ENCODE measurements at regions not wholly inside any gene's neighbourhood (a gene's known extent, or its start where the extent isn't known, plus 50 kb on each side); places are given as distances from the start of the nearest gene placed in this dataset.
A peak's percentile ranks its signal among the peaks of the same experiment; 100 is the strongest.

DNA sequence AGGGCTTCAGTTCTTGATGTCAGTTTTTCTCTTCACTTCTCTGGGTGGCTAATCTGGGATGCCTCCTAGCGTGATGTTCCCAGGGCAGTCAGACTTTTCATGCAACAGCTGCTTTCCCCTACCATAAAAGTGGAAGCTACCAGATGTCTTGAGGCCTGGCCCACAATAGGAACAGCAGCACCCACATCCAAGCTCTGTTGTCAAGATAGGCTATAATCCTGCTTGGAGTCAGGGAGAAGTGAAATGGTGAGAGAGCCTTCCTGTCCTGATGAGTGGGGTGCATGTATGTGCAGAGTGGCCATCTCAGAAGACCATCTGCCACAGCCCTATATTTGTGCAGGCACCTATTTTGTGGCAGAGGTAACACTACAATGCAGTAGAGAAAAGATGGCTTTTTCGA, 108.0 kb downstream of the HTR5A start:
- DNase-seq, result no peak

DNA sequence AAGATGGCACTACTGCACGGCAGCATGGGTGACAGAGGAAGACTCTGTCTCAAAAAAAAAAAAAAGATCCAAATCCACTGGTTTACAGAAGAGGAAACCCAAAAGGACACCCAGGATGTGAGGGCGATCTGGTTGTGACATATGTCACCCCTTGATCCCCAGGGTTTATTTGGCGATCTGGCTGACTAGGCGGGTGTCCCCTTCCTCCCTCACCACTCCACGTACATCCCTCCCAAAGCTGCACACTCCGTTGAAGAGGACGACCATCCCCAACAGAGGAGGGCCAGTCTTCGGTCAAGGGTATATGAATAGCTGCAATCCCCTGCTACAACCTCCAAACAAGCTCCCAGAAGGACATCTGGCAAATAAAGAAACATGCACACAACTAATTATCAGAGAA, 111.6 kb downstream of the HTR5A start:
- no peak for DNase-seq

DNA sequence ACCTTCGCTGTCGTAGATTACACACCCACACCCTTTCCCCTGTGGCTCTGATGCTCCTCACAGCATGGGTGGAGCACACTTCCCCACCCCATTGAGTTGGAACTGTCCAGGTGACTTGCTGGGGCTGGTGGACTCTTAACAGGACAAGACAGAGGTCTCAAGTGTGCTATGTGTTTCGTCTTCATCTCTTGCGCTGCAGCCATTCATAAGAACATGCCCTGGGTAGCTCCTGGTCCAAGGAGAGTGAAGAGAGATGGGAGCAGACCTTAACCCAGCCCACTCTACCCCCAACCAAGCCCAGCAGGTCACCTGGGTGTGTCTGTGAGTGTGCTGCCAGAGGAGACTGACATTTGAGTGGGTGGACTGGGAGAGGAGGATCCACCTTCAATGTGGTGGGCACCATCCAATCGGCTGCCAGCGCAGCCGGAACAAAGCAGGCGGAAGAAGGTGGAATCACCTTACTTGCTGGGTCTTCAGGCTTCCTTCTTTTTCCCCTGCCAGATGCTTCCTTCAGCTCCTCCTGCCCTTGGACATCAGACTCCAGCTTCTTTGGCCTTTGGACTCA, 112.4 kb downstream of the HTR5A start:
- DNase-seq, result no peak

DNA sequence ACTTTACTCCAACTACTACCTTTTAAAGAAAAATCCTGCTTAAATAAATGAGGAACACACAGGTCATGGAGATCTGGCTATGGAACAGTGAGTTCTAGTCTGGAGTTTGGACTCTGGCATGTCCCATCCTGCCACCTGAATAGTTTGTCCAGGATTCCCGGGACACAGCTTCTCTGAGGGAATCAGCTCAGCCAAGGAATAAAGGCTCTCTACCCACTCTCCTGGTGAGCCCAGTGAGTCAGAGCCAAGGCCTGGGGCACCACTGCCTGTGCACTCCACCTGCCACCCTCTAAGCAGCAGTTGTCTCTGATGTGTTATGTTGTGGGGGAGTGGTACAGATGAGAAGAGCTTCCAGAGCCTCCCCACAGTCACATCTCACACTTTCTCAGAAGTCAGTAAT, 113.5 kb downstream of the HTR5A start:
- no peak for DNase-seq

DNA sequence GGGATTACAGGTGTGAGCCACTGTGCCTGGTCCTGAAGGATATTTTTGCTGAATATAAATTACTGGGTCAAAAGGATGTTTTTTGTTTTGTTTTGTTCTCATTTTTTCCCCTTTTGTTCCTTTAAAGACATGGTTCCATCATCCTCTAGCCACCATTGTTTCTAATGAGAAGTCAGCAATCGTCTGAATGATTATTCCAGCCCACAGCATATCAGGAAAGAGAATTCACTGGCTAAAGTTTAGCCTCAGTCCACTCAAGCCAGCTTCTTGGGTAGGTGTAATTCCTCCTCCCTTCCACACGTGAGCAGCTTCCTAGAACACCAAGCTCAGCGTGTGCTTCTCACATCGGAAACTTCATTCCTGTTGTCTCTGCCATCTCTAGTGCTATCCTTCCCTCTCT, 112.8 kb upstream of the INSIG1 start:
- DNase-seq, result no peak

DNA sequence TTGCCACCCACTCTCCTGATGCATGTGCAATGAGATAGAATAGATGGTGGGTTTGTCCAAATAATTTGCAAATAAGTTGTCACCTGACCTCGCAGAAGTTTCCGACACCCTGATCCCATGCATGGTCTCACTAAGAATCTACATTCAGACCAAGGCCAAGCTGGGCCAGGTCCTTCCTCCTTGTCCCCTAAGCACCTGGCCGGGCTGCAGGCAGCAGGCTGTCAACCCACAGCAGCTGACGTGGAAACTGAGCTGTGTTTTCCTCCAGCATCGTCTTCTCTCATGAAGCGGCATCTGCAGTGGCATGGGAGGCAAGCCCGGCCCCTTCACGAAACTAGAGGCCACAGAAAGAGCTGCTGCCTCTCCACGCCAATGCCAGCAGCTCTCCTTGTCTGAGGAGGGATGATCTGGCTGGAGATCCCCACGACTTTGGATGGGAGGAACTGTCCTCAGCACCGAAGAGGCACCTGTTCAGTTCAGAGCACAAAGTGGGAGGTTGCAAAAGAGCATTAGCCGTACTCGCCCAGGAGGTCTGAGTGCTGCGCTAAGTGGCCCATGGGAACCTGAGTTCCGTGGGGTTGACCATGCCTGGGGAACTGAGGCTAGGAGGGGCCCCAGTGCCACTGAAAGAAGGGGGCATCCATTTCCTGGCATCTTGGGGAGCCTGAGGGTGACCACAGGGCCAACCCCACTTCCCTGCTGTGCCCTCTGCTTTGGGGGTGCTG, 110.5 kb upstream of the INSIG1 start:
- no peak for DNase-seq

DNA sequence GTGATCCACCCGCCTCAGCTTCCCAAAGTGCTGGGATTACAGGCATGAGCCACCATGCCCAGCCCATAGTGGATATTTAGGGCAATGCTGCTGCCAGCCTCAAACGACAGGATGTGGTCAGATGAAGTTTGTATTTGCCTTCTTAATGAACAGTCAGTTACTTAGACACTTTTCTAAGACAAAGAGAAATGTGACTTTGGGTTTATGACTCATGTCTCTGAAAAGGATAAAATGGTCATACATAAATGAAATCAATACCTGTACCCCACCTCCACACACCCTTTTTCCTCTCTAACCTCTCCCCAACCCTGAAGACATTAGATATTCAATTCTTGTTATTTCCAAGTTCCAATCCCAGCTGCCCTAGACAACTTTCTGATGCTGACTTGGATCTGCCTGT, 109.3 kb upstream of the INSIG1 start:
- DNase-seq, result no peak

DNA sequence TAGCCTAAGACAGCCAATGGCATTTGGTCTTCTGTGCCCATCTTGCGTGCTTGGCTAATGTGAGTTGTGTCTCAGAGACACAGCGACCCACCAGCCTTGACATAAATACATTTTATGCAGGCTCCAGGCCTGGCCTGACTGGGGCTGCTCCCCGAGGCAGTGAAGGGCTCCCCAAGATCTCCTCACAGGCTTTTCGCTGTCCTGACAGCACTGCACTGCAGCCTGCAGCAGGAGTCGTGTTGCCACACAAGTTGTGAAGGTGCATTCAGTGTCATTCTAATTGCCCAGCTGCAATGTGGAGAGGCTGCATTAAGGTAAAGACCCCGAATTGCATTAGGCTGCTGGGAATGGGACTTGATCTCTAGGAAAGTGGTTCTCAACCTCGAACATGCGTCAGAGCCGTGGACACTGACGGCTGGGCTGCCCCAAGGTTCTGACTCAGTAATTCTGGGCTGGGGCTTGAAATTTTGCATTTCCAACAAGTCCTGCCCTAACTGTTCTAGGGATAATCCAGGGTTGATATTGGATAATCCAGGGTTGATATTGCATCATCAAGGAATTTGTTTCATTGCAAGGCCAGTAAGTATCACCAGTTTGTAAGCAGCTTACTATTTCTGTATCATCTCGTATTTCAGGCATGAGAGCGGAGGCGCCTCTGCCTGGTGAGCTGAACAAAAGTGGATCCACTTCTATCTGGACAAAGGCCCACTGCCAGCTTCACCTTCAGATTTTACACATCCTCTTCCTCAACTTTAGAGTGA, 108.7 kb upstream of the INSIG1 start:
- no peak for DNase-seq

DNA sequence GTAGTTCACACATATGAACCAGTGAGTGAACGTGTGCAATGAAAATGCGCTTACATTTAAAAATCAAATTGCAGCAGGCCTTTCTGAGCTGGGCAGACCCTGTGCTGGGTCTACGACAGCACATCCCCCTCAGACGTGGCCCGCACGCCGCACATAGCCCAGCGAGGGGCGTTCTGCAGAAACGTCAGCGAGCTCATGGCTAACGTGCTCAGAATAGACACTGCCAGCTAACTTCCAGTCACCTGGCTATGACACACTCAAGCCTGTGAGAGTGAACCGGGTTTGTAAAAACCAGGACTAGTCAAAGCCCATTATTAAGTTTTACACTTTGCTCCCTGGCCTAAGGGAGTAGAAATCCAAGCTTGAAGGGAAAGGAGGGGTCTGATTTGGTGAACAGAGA, 108.1 kb upstream of the INSIG1 start:
- DNase-seq, result no peak

DNA sequence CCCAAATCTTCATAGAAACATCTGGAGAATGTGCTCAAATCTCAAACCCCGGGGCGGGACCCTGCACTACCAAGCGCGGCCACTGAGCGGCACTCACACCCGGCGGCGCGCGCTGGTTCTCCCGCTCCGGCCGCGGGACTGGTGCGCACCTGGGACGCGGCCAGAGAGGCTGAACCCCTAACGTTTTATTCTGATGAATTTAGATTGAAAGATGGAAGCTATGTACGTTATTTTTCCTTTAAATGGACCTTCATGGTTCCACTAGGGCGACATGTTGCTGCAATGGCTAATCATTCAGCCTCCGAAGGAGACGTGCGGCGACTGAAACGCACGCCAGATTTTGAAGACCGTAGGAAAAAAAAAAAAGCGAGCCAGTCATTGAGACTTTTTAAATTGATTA, 107.0 kb upstream of the INSIG1 start:
- DNase-seq, result peak in 26 of 51 donors; percentile 4 to 70 (median 22)

DNA sequence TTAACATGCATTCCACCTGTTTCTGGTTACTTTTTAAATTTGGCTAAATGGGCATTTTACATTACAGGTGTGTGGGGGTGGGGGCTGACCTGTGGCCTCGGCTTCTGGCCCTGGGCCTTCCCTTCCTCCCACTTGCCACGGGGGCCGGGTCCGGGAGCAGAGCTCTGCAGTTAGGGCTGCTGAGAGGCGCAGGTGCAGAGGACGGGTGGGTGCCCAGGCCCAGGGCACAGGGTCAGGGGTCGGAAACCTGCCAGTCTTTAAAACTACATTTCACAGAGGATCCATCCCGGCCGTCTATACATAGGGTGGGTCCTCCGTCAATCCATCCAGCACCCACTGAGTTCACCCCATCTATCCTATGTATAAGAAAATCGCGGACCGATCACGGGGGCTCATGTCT, 106.5 kb upstream of the INSIG1 start:
- no peak for DNase-seq

DNA sequence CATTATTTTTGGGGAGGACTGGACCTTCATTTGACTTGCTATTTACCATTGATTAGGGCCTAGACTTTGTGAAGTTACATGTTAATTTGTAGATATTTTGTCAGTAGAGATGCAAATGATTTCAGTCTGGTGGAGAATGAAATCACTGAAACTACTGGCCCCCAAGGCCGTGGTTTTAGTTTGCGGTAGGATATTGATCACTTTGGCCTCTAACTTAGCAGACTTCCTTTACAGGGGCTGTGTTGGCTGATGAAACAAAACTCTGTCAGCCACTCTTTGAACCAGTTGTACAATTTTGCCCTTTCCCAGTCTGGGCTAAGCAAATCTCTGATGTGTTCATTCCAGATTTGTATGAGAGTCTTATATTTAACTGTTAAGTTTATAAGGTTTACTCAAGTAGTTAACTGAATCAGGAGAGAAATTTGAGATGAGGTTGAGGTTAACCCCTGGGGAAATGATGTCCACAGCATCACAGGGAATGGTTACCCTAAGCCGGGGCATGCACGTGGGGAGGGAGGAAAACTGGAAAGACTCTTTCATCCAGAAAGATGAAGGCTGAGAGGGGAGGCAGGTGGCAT, 105.7 kb upstream of the INSIG1 start:
- no peak for DNase-seq

DNA sequence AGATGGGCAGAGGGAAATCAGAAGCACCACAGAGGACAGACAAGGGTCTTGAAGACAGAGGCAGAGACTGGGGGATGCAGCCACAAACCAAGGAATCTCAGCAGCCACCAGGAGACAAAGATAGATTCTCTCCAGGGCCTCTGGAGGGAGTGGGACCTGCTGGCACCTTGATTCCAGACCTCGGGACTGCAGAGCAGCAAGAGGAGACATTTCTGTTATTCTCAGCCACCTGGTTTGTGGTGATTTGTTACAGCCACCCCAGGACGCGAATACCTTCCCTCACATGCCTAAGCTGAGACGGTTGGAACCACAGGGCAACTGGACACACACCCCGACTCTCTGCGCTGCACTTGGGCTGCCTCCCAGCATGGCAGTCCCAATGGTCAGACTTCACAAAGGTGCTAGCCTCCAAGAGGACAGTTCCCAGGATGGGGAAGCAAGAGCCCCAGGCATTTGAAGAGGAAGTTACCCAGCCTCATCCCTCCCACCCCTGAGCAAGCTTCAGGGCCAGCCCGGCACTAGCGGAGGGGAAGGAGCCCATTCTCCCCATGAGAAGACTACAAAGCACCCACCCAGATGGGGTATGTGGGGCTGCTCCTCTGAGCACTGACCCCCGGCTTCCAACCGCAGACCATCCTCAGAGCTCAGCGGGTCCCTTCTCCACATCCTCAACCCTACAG, 104.6 kb upstream of the INSIG1 start:
- no peak for DNase-seq

DNA sequence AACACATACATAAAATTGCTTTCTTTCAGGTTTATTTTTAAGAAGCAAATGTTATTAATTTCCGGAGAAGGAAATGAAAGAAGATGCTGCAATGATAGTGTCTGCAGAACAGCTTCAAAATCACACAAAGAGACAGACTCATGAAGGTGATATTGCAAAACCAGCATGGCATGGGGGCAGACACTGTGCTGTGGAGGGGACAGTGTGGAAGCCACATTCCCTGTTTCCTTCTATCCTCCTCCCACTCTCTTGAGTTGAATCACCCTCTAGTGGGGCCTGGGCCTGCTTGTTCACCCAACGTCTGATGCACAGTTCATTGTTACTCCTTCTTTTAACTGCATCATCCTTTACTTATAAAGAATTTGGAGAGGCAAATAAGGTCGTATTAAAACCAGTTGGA, 104.0 kb upstream of the INSIG1 start:
- DNase-seq, result no peak

DNA sequence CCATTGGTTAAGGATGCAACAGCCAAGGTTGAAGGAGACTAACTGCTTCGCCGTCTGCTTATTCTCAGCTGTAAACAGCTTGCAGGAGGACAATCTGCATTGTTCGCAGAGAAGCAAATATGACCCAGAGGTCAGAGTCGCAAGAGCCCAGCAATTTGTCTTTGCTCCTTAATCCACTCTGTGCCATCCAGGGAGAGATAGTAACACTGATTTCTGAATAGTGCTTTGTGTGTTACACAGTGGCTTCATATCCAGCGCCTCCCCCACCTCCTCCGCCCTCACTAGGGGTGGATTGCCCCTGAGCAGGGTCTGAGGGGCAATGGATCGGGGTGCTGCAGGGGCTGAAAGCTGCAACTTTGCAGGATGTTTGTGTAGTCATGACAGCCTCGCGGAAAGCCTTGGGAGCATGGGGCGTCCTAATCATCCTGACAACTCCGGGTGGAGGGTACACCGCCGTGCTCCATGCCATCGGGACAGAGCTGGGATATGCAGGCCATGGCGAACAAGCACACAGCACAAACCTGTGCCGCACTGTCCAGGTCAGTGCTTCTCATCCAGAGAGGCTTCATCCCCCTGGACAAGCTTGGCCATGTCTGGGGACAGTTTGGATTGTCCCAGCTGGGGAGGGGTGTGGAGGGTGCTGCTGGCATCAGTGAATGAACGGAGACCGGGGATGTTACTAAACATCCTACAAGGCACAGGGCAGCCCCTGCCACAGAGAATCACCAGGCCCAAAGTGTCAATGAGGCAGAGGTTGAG, 103.1 kb upstream of the INSIG1 start:
- no peak for DNase-seq

DNA sequence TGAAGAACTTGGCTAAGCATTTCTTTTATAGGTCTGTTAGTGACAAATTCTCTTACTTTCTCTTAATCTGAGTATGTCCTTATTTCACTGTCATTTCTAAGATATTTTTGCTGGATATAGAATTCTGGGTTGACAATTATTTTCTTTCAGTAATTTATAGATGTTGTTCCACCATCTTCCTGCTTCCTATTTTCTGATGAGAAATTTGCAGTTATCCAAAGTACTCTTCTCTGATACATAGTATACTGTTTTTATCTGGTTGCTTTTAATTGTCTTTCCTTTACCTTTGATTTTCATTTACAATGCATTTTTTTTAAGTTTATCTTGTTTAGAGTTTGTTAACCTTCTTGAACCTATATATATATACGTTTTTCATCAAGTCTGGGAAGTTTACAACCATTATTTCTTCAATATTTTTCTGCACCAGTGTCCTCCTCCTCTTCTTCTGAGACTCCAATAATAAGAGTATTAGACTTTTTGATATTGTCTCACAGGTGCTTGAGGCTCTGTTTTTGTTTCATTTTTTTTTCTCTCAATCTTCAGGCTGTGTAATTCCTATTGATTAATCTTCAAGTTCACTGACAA, 101.6 kb upstream of the INSIG1 start:
- DNase-seq, result no peak

DNA sequence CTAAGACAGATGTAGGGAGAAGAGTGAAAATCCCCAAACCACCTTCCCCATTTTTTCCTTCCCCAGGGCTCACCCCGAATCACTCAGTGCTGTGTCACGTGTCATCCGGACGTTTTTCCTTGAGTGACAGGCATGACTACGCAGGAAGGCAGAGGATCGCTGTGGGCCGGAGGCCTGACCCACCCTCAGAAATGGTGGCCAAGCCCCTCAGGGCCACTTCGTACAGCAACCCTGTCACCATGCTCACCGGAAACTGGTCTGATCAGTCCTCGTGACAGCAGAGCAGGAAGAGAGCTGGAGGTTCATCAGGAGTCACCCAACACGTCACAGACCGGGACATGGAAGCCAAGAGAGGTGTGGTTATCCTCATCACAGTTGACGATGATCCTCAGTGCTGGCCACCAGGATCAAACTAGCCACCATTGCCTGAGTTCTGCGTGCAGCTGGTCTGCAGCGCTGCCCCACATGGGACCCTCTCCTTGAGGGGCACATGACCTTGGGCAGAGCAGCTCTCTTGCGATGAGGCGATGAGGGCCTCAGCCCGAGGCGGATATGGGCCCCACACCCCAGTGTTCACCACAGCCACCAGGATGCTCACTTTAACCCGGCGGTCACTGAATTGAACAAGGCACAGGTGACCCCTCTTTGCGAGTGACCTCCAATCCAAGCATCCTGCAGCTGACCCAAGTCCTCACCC, 99.3 kb upstream of the INSIG1 start:
- no peak for DNase-seq

DNA sequence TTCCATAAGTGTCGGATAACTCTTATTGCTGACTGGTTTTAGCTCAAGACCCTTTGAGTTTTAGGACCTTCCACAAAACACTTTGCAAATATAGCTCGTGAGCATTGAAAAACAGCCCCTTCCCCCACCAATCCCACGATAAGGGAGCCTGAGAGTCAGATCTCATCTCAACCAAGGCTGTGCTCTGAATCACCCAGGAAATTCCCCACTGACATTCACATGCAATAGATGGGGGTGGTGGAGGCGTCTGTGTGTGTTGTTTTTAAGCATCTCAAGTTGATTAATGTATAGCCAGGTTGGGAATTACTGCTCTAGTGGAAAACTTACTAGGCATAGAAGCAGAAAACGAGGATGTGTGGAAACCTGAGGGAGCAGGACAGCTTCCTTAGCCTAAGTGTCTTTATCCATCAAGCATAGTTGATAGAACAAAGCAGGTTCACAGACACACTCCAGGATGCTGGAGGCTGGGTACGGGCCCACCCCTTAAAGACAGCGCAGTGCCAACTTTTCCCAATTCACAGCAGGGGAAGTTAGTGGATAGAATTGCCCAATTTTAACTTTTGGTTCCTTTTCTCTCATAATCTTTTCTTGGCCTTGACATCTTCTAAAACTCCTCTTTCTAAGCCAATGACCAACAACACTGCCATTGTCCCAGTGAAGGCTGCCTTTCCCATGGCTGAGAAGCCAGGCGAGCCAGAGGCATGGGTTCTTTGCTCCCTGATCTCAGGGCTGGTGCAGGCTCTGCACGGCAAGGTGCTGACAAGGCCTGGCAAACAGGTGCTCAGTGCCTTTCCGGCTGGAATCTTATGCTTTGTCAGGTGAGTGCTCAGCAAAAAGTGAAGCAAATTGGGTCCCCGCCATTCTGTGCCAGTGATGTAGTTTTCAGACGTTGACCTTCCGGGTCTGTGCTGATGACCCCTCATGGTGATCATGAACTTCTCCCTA, 98.5 kb upstream of the INSIG1 start:
- no peak for DNase-seq
